Activated CD4-positive, alpha-beta T cell treated with anti-CD3 and anti-CD28 coated beads, Interleukin-2, amount 10 ng/mL, durations not matched to agents 24 days and 14 days (primary cell): ENCODE measurements at regions not wholly inside any gene's neighbourhood (a gene's known extent, or its start where the extent isn't known, plus 50 kb on each side); places are given as distances from the start of the nearest gene placed in this dataset.

ENCODE experiments used
- DNase-seq: peaks from one replicate; pipeline ENCODE4 v3.0.0; 2022
- H3K27ac Mint-ChIP-seq: one replicate; pipeline ENCODE4 v1.8.0; 2022; ENCODE audit warnings: mild to moderate bottlenecking, mixed read lengths
- H3K27me3 Mint-ChIP-seq: one replicate; pipeline ENCODE4 v1.8.0; 2022; ENCODE audit warnings: mixed read lengths
- H3K36me3 Mint-ChIP-seq: one replicate; pipeline ENCODE4 v1.8.0; 2022; ENCODE audit warnings: low read depth, mild to moderate bottlenecking, mixed read lengths
- H3K4me1 Mint-ChIP-seq: one replicate; pipeline ENCODE4 v1.8.0; 2021; ENCODE audit warnings: mixed read lengths
- H3K4me3 Mint-ChIP-seq: one replicate; pipeline ENCODE4 v1.8.0; 2022; ENCODE audit warnings: mild to moderate bottlenecking, moderate library complexity, mixed read lengths
- H3K9me3 Mint-ChIP-seq: one replicate; pipeline ENCODE4 v1.8.0; 2021; ENCODE audit warnings: mixed read lengths
- intact Hi-C: fragments of 100-400 bp; cut with micrococcal nuclease; formaldehyde crosslinking; loops from one replicate; pipeline ENCODE4 v1.15.1; 2023

GRCh38 chr9:15113288-15113687 is 193.7 kb downstream of the TTC39B start:
- H3K4me3 Mint-ChIP-seq: no peak overlapping the region
- H3K36me3 Mint-ChIP-seq: no peaks in the 10 kb centered on the region
- DNase-seq: no peak
- H3K4me1 Mint-ChIP-seq: no peaks in the 10 kb centered on the region
- no peak overlapping the region for H3K27ac Mint-ChIP-seq
- peaks cover 10% of the 10 kb centered on the region for H3K27me3 Mint-ChIP-seq
- no peaks in the 10 kb centered on the region for H3K9me3 Mint-ChIP-seq
- intact Hi-C loops: no loop called here

GRCh38 chr9:15111071-15111470 is 195.9 kb downstream of the TTC39B start:
- Mint-ChIP-seq H3K36me3 (no peaks in the 10 kb centered on the region), H3K4me3 (no peak overlapping the region), H3K27ac (no peak overlapping the region), H3K9me3 (no peaks in the 10 kb centered on the region), H3K27me3 (peaks cover 12% of the 10 kb centered on the region), H3K4me1 (no peaks in the 10 kb centered on the region)
- intact Hi-C loops: no loop called here
- no peak for DNase-seq

GRCh38 chr9:15104826-15105420 is 194.7 kb upstream of the FREM1 start:
- Mint-ChIP-seq H3K27ac (no peak overlapping the region), H3K9me3 (no peaks in the 10 kb centered on the region), H3K4me3 (no peak overlapping the region), H3K27me3 (peaks cover 11% of the 10 kb centered on the region), H3K4me1 (no peaks in the 10 kb centered on the region), H3K36me3 (no peaks in the 10 kb centered on the region)
- intact Hi-C loops: loop anchor here (1.0 to 10.0 kb wide), 4 partner anchors 30 to 501 kb away; partner anchors contain the start of gene SNAPC3
- DNase-seq: peak; percentile 84

GRCh38 chr9:15103290-15103689 is 193.1 kb upstream of the FREM1 start:
- H3K27me3 Mint-ChIP-seq: peaks cover 10% of the 10 kb centered on the region
- no peaks in the 10 kb centered on the region for H3K4me1 Mint-ChIP-seq
- H3K4me3 Mint-ChIP-seq: no peak overlapping the region
- no peak for DNase-seq
- no peaks in the 10 kb centered on the region for H3K9me3 Mint-ChIP-seq
- intact Hi-C loops: loop anchor here (10.0 kb wide), 1 partner anchor 322 kb away; the partner anchor contains the start of gene SNAPC3
- no peaks in the 10 kb centered on the region for H3K36me3 Mint-ChIP-seq
- no peak overlapping the region for H3K27ac Mint-ChIP-seq

GRCh38 chr9:15101095-15101494 is 190.9 kb upstream of the FREM1 start:
- H3K27me3 Mint-ChIP-seq: peaks cover 8% of the 10 kb centered on the region
- intact Hi-C loops: loop anchor here (10.0 kb wide), 1 partner anchor 324 kb away; the partner anchor contains the start of gene SNAPC3
- H3K4me3 Mint-ChIP-seq: no peak overlapping the region
- H3K4me1 Mint-ChIP-seq: no peaks in the 10 kb centered on the region
- H3K27ac Mint-ChIP-seq: no peak overlapping the region
- no peaks in the 10 kb centered on the region for H3K9me3 Mint-ChIP-seq
- no peaks in the 10 kb centered on the region for H3K36me3 Mint-ChIP-seq
- no peak for DNase-seq

- H3K9me3 Mint-ChIP-seq: no peaks in the 10 kb centered on the region
- no peak overlapping the region for H3K4me3 Mint-ChIP-seq
- H3K4me1 Mint-ChIP-seq: no peaks in the 10 kb centered on the region
- no peak for DNase-seq
- intact Hi-C loops: loop anchor here (10.0 kb wide), 1 partner anchor 324 kb away; the partner anchor contains the start of gene SNAPC3
- no peak overlapping the region for H3K27ac Mint-ChIP-seq
- H3K27me3 Mint-ChIP-seq: peaks cover 6% of the 10 kb centered on the region
- no peaks in the 10 kb centered on the region for H3K36me3 Mint-ChIP-seq
Measured at GRCh38 chr9:15100571-15100970, 190.3 kb upstream of the FREM1 start.

GRCh38 chr9:15096972-15097371 is 186.7 kb upstream of the FREM1 start:
- Mint-ChIP-seq H3K4me1 (no peaks in the 10 kb centered on the region), H3K36me3 (no peaks in the 10 kb centered on the region), H3K4me3 (no peak overlapping the region), H3K27me3 (peaks cover 10% of the 10 kb centered on the region), H3K9me3 (no peaks in the 10 kb centered on the region), H3K27ac (no peak overlapping the region)
- intact Hi-C loops: no loop called here
- DNase-seq: no peak

- intact Hi-C loops: no loop called here
- Mint-ChIP-seq H3K36me3 (no peaks in the 10 kb centered on the region), H3K4me3 (no peak overlapping the region), H3K27me3 (no peaks in the 10 kb centered on the region), H3K9me3 (no peaks in the 10 kb centered on the region), H3K27ac (no peak overlapping the region), H3K4me1 (no peaks in the 10 kb centered on the region)
- DNase-seq: no peak
Measured at GRCh38 chr9:15086778-15087324, 176.6 kb upstream of the FREM1 start.

GRCh38 chr9:15086156-15086763 is 176.0 kb upstream of the FREM1 start:
- intact Hi-C loops: no loop called here
- Mint-ChIP-seq H3K4me3 (no peak overlapping the region), H3K27ac (no peak overlapping the region), H3K4me1 (no peaks in the 10 kb centered on the region), H3K27me3 (no peaks in the 10 kb centered on the region), H3K36me3 (no peaks in the 10 kb centered on the region), H3K9me3 (no peaks in the 10 kb centered on the region)
- DNase-seq: no peak

GRCh38 chr9:15081021-15081753 is 171.0 kb upstream of the FREM1 start:
- DNase-seq: no peak
- Mint-ChIP-seq H3K9me3 (no peaks in the 10 kb centered on the region), H3K36me3 (no peaks in the 10 kb centered on the region), H3K4me3 (no peak overlapping the region), H3K27ac (no peak overlapping the region), H3K27me3 (peaks cover 3% of the 10 kb centered on the region), H3K4me1 (no peaks in the 10 kb centered on the region)
- intact Hi-C loops: no loop called here

- H3K9me3 Mint-ChIP-seq: no peaks in the 10 kb centered on the region
- intact Hi-C loops: no loop called here
- H3K27me3 Mint-ChIP-seq: peaks cover 3% of the 10 kb centered on the region
- no peak overlapping the region for H3K4me3 Mint-ChIP-seq
- no peaks in the 10 kb centered on the region for H3K36me3 Mint-ChIP-seq
- no peak for DNase-seq
- H3K4me1 Mint-ChIP-seq: no peaks in the 10 kb centered on the region
- H3K27ac Mint-ChIP-seq: no peak overlapping the region
Measured at GRCh38 chr9:15080401-15080800, 170.2 kb upstream of the FREM1 start.

- Mint-ChIP-seq H3K27ac (no peak overlapping the region), H3K27me3 (peaks cover 3% of the 10 kb centered on the region), H3K4me3 (no peak overlapping the region), H3K9me3 (peaks cover 4% of the 10 kb centered on the region), H3K4me1 (no peaks in the 10 kb centered on the region), H3K36me3 (no peaks in the 10 kb centered on the region)
- no peak for DNase-seq
- intact Hi-C loops: no loop called here
Measured at GRCh38 chr9:15079989-15080388, 169.8 kb upstream of the FREM1 start.

GRCh38 chr9:15077946-15078729 is 167.9 kb upstream of the FREM1 start:
- Mint-ChIP-seq H3K36me3 (no peaks in the 10 kb centered on the region), H3K27me3 (peaks cover 7% of the 10 kb centered on the region), H3K4me1 (no peaks in the 10 kb centered on the region), H3K9me3 (peaks cover 6% of the 10 kb centered on the region), H3K4me3 (no peak overlapping the region), H3K27ac (no peak overlapping the region)
- DNase-seq: no peak
- intact Hi-C loops: no loop called here
